Putamen (tissue), 1 donor: ENCODE measurements at regions not wholly inside any gene's neighbourhood (a gene's known extent, or its start where the extent isn't known, plus 50 kb on each side); places are given as distances from the start of the nearest gene placed in this dataset.

Source experiments
- DNase-seq: peaks from one replicate; pipeline ENCODE4 v3.0.0-alpha.2; 2016; ENCODE audit warnings: low spot score

- DNase-seq: no peak
These were observed 311.0 kb downstream of the CENPC start for GRCh38 chr4:67234296-67234695.

- DNase-seq: no peak
These were observed 316.2 kb downstream of the CENPC start for GRCh38 chr4:67229148-67229547.

- DNase-seq: no peak
These were observed 324.4 kb downstream of the CENPC start for GRCh38 chr4:67220861-67221260.

GRCh38 chr4:67218883-67219282 is 326.4 kb downstream of the CENPC start:
- DNase-seq: no peak

GRCh38 chr4:67207941-67208441 is 337.3 kb downstream of the CENPC start:
- DNase-seq: no peak

GRCh38 chr4:67204441-67204840 is 340.9 kb downstream of the CENPC start:
- DNase-seq: no peak

GRCh38 chr4:67201334-67201733 is 344.0 kb downstream of the CENPC start:
- no peak for DNase-seq

GRCh38 chr4:67198727-67199126 is 346.6 kb downstream of the CENPC start:
- no peak for DNase-seq

- no peak for DNase-seq
These were observed 377.5 kb downstream of the CENPC start for GRCh38 chr4:67167849-67168248.

- no peak for DNase-seq
These were observed 382.6 kb downstream of the CENPC start for GRCh38 chr4:67162690-67163089.

- DNase-seq: no peak
These were observed 384.0 kb downstream of the CENPC start for GRCh38 chr4:67161311-67161710.

GRCh38 chr4:67160394-67160793 is 384.9 kb downstream of the CENPC start:
- no peak for DNase-seq

GRCh38 chr4:67158666-67159065 is 386.6 kb downstream of the CENPC start:
- no peak for DNase-seq

GRCh38 chr4:67152976-67153375 is 392.3 kb downstream of the CENPC start:
- DNase-seq: no peak

GRCh38 chr4:67151376-67152343 is 393.6 kb downstream of the CENPC start:
- DNase-seq: no peak

GRCh38 chr4:67141586-67141985 is 403.7 kb downstream of the CENPC start:
- DNase-seq: no peak

GRCh38 chr4:67134616-67135015 is 410.7 kb downstream of the CENPC start:
- DNase-seq: no peak

- DNase-seq: no peak
These were observed 412.1 kb downstream of the CENPC start for GRCh38 chr4:67133162-67133561.

GRCh38 chr4:67131224-67131623 is 414.1 kb downstream of the CENPC start:
- no peak for DNase-seq

GRCh38 chr4:67130411-67130810 is 414.9 kb downstream of the CENPC start:
- DNase-seq: no peak

GRCh38 chr4:67126570-67126969 is 418.7 kb downstream of the CENPC start:
- DNase-seq: no peak

GRCh38 chr4:67125636-67126514 is 419.4 kb downstream of the CENPC start:
- no peak for DNase-seq

GRCh38 chr4:67124716-67125115 is 420.6 kb downstream of the CENPC start:
- no peak for DNase-seq
